Immature natural killer cell (primary cell): ENCODE measurements at regions not wholly inside any gene's neighbourhood (a gene's known extent, or its start where the extent isn't known, plus 50 kb on each side); places are given as distances from the start of the nearest gene placed in this dataset.
A peak's percentile ranks its signal among the peaks of the same experiment; 100 is the strongest.

ENCODE experiments used
- DNase-seq, 3 donors: peaks; one replicate each; pipeline ENCODE4 v3.0.0; 2022; ENCODE audit warnings: mixed read lengths in 1 of 3
- H3K27ac Mint-ChIP-seq, 6 donors: one replicate each; pipeline ENCODE4 v1.8.0; 2020; ENCODE audit warnings: mixed read lengths in 6 of 6, mild to moderate bottlenecking in 5 of 6, inconsistent platforms in 4 of 6, moderate library complexity in 3 of 6
- H3K27me3 Mint-ChIP-seq, 3 donors: one replicate each; pipeline ENCODE4 v1.8.0; 2020 to 2021; ENCODE audit warnings: low read depth in 3 of 3, mild to moderate bottlenecking in 3 of 3, mixed read lengths in 3 of 3, moderate library complexity in 3 of 3, inconsistent platforms in 1 of 3
- H3K36me3 Mint-ChIP-seq, 3 donors: one replicate each; pipeline ENCODE4 v1.8.0; 2020; ENCODE audit warnings: mixed read lengths in 3 of 3, inconsistent platforms in 2 of 3, mild to moderate bottlenecking in 2 of 3
- H3K4me1 Mint-ChIP-seq, 2 donors: one replicate each; pipeline ENCODE4 v1.8.0; 2020; ENCODE audit warnings: inconsistent platforms in 2 of 2, mild to moderate bottlenecking in 2 of 2, mixed read lengths in 2 of 2, moderate library complexity in 1 of 2
- H3K4me3 Mint-ChIP-seq, 5 donors: one replicate each; pipeline ENCODE4 v1.8.0; 2020; ENCODE audit warnings: mild to moderate bottlenecking in 5 of 5, mixed read lengths in 5 of 5, inconsistent platforms in 3 of 5, moderate library complexity in 3 of 5
- H3K9me3 Mint-ChIP-seq, 6 donors: one replicate each; pipeline ENCODE4 v1.8.0; 2020; ENCODE audit warnings: mild to moderate bottlenecking in 6 of 6, mixed read lengths in 6 of 6, inconsistent platforms in 4 of 6, moderate library complexity in 3 of 6

DNA sequence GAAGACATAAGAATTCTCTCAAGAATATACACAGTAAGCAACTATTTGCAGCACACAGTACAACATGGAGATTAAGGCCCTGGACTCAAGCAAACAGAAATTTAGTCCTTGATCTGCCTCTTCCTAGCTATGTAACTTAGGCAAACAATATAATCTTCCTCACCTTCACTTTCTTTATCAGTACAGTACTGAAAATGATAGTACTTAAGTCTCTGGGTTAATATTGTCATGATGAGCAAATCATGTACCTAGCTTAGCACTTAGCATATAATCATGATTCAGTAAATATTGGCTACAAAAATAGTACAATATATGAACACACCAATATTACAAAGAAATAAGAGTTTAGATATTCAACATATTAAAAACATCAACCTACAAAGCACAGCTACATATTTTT, 320.5 kb downstream of the HACE1 start:
- Mint-ChIP-seq H3K27ac (no peak overlapping the region), H3K4me1 (no peaks in the 10 kb centered on the region), H3K4me3 (no peak overlapping the region), H3K27me3 (peaks cover 0 to 3% (median 0%) of the 10 kb centered on the region in 3 donors), H3K9me3 (peaks cover 0 to 7% (median under 1%) of the 10 kb centered on the region in 6 donors), H3K36me3 (no peaks in the 10 kb centered on the region)
- no peak for DNase-seq

- Mint-ChIP-seq H3K36me3 (no peaks in the 10 kb centered on the region), H3K9me3 (peaks cover 0 to 7% (median under 1%) of the 10 kb centered on the region in 6 donors), H3K4me3 (no peak overlapping the region), H3K4me1 (no peaks in the 10 kb centered on the region), H3K27me3 (peaks cover 0 to 3% (median 3%) of the 10 kb centered on the region in 3 donors), H3K27ac (no peak overlapping the region)
- no peak for DNase-seq
Measured at GRCh38 chr6:104537872-104538271, 321.8 kb downstream of the HACE1 start.

- no peak for DNase-seq
- Mint-ChIP-seq H3K27ac (no peak overlapping the region), H3K36me3 (no peaks in the 10 kb centered on the region), H3K27me3 (peaks cover 2 to 3% (median 3%) of the 10 kb centered on the region in 3 donors), H3K4me1 (no peaks in the 10 kb centered on the region), H3K4me3 (no peak overlapping the region), H3K9me3 (peaks cover 0 to 4% (median under 1%) of the 10 kb centered on the region in 6 donors)
Measured at GRCh38 chr6:104537180-104537579, 322.5 kb downstream of the HACE1 start.

- Mint-ChIP-seq H3K4me1 (no peaks in the 10 kb centered on the region), H3K36me3 (no peaks in the 10 kb centered on the region), H3K9me3 (no peaks in the 10 kb centered on the region), H3K27ac (no peak overlapping the region), H3K27me3 (peaks cover 2 to 3% (median 3%) of the 10 kb centered on the region in 3 donors), H3K4me3 (no peak overlapping the region)
- no peak for DNase-seq
Measured at GRCh38 chr6:104532462-104532861, 327.3 kb downstream of the HACE1 start.

DNA sequence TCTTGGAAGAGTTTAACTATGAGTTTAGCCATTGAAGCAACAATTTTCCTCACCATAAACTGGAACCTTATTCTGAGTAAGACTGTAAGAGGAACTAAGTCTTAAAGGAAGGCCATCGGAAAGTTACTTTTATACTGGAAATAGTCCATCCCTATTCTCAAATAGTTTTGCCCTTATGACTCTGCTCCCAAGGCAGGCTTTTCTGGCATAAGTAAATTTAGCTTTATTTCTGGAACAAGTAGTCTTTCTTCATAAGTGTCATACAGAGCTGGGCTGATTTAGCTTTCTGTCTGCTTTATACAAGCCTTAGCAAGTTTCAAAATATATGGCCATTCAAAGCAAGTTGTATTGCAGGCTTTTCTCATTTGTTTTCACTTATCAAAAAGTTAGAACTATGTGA, 328.1 kb downstream of the HACE1 start:
- no peaks in the 10 kb centered on the region for H3K4me1 Mint-ChIP-seq
- no peak for DNase-seq
- H3K27me3 Mint-ChIP-seq: peaks cover 3 to 5% (median 3%) of the 10 kb centered on the region in 3 donors

DNA sequence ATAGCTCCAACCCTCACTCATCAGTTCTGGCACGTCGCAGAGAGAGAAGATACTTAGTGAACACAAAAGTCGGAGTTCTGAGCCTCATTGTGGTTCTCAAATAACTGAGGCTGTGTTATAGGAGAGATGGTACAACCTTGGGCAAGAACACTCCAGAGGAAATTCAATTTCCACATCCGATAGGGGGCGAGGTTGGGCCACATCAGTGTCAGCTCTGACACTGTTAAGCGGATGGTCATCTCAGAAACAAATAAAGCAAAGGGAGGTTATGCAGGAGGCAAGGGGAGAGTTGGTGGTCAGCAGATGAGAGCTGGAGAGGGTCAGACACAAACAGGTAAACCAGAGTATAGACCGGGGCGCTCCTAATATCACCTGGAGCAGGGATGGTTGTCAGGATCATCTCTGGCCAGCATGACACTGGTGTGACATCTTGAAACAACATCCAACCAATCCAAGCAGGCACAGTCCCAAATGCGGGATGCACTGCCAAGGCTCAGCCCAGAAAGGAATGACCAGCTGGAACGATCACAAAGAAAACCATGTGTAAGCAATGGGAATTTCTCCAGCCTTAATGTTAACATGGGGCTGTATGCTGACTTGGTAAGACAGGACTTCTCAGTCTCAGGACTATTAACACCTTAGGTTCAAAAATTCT, 331.8 kb downstream of the HACE1 start:
- DNase-seq: no peak
- Mint-ChIP-seq H3K27me3 (peaks cover 0 to 5% (median 0%) of the 10 kb centered on the region in 3 donors), H3K4me3 (no peak overlapping the region), H3K36me3 (no peaks in the 10 kb centered on the region), H3K9me3 (no peaks in the 10 kb centered on the region), H3K27ac (no peak overlapping the region), H3K4me1 (peaks cover 3 to 9% of the 10 kb centered on the region in 2 donors)

More for the DNA sequence above, 328.1 kb downstream of the HACE1 start:
- no peaks in the 10 kb centered on the region for H3K9me3 Mint-ChIP-seq
- H3K27ac Mint-ChIP-seq: no peak overlapping the region
- no peak overlapping the region for H3K4me3 Mint-ChIP-seq
- H3K36me3 Mint-ChIP-seq: no peaks in the 10 kb centered on the region

GRCh38 chr6:104527311-104527710, 332.4 kb downstream of the HACE1 start:
- Mint-ChIP-seq H3K9me3 (no peaks in the 10 kb centered on the region), H3K27ac (no peak overlapping the region), H3K36me3 (no peaks in the 10 kb centered on the region), H3K4me3 (no peak overlapping the region), H3K27me3 (peaks cover 0 to 4% (median 0%) of the 10 kb centered on the region in 3 donors), H3K4me1 (peaks cover 3 to 9% of the 10 kb centered on the region in 2 donors)
- DNase-seq: no peak

- Mint-ChIP-seq H3K27ac (no peak overlapping the region), H3K27me3 (peaks cover 0 to 3% (median 0%) of the 10 kb centered on the region in 3 donors), H3K9me3 (no peaks in the 10 kb centered on the region), H3K36me3 (no peaks in the 10 kb centered on the region), H3K4me1 (peaks cover 3 to 9% of the 10 kb centered on the region in 2 donors), H3K4me3 (no peak overlapping the region)
- DNase-seq: no peak
Measured at GRCh38 chr6:104526376-104526775, 333.3 kb downstream of the HACE1 start.

- no peak overlapping the region for H3K27ac Mint-ChIP-seq
- DNase-seq: peak; percentile 37 to 59 (median 41)
- peak overlapping the region; percentile 57 to 73 (median 64) for H3K4me3 Mint-ChIP-seq
- peaks cover 3 to 9% of the 10 kb centered on the region in 2 donors for H3K4me1 Mint-ChIP-seq
- no peaks in the 10 kb centered on the region for H3K36me3 Mint-ChIP-seq
- H3K27me3 Mint-ChIP-seq: peaks cover 0 to 3% (median 0%) of the 10 kb centered on the region in 3 donors
- H3K9me3 Mint-ChIP-seq: no peaks in the 10 kb centered on the region
Measured at GRCh38 chr6:104525677-104526322, 333.9 kb downstream of the HACE1 start.

- H3K4me3 Mint-ChIP-seq: no peak overlapping the region
- no peak for DNase-seq
- H3K9me3 Mint-ChIP-seq: no peaks in the 10 kb centered on the region
- H3K4me1 Mint-ChIP-seq: peaks cover 3 to 9% of the 10 kb centered on the region in 2 donors
- no peak overlapping the region for H3K27ac Mint-ChIP-seq
- peaks cover 0 to 3% (median 1%) of the 10 kb centered on the region in 3 donors for H3K27me3 Mint-ChIP-seq
- no peaks in the 10 kb centered on the region for H3K36me3 Mint-ChIP-seq
Measured at GRCh38 chr6:104522533-104522932, 337.2 kb downstream of the HACE1 start.

GRCh38 chr6:104521176-104521575, 338.5 kb downstream of the HACE1 start:
- DNase-seq: no peak
- H3K4me1 Mint-ChIP-seq: peaks cover 3 to 9% of the 10 kb centered on the region in 2 donors
- H3K36me3 Mint-ChIP-seq: no peaks in the 10 kb centered on the region
- H3K4me3 Mint-ChIP-seq: no peak overlapping the region
- H3K27me3 Mint-ChIP-seq: peaks cover 0 to 1% (median 0%) of the 10 kb centered on the region in 3 donors
- no peaks in the 10 kb centered on the region for H3K9me3 Mint-ChIP-seq
- H3K27ac Mint-ChIP-seq: no peak overlapping the region

DNA sequence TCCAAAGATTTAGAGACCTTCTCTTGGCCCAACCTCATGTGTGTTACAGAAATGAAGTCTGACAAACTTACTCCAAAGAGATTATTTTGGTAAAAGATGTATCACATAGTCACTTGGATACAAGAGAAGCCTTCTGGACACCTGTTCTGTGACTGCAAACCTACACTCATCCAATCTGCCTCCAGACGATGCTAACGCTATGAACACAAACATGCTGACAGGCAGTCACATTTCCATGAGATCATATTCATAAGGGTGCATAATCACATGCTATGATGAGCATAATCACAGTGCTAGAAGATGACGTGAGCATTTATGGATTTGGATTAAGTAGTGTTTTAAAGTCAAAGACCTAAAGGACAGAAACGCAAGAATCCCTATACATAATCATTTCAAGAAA, 340.2 kb downstream of the HACE1 start:
- H3K27me3 Mint-ChIP-seq: peaks cover 0 to 1% (median 0%) of the 10 kb centered on the region in 3 donors
- DNase-seq: no peak
- no peaks in the 10 kb centered on the region for H3K36me3 Mint-ChIP-seq
- no peaks in the 10 kb centered on the region for H3K9me3 Mint-ChIP-seq
- H3K4me3 Mint-ChIP-seq: no peak overlapping the region
- no peaks in the 10 kb centered on the region for H3K4me1 Mint-ChIP-seq
- H3K27ac Mint-ChIP-seq: no peak overlapping the region

- DNase-seq: no peak
- peaks cover 2 to 12% (median 3%) of the 10 kb centered on the region in 3 donors for H3K27me3 Mint-ChIP-seq
- H3K4me1 Mint-ChIP-seq: no peaks in the 10 kb centered on the region
- H3K36me3 Mint-ChIP-seq: no peaks in the 10 kb centered on the region
- H3K4me3 Mint-ChIP-seq: no peak overlapping the region
- H3K9me3 Mint-ChIP-seq: peaks cover 0 to 6% (median 0%) of the 10 kb centered on the region in 6 donors
- H3K27ac Mint-ChIP-seq: no peak overlapping the region
Measured at GRCh38 chr6:104509355-104509754, 350.4 kb downstream of the HACE1 start.

DNA sequence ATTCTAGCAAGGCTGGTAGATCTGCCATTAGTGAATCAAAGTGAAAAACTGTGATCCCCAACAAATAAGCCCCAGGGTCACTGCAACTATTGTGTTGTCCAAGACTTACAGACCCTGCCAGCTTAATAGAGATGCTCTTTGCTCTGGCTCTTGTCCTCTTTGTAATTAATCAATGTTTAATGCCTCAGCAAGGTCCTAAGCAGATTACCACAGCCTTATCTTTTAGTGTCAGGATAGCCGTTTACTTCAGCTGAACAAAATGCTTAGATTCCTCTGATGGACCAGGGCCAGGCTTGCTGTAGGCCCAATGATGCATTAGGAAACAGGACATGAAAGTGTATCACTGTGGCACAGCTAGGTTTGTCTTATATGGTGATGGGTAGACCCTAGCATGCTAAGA, 353.3 kb downstream of the HACE1 start:
- no peaks in the 10 kb centered on the region for H3K4me1 Mint-ChIP-seq
- peaks cover 1 to 3% (median 2%) of the 10 kb centered on the region in 3 donors for H3K27me3 Mint-ChIP-seq
- H3K9me3 Mint-ChIP-seq: peaks cover 0 to 6% (median 0%) of the 10 kb centered on the region in 6 donors
- no peaks in the 10 kb centered on the region for H3K36me3 Mint-ChIP-seq
- no peak overlapping the region for H3K4me3 Mint-ChIP-seq
- H3K27ac Mint-ChIP-seq: no peak overlapping the region
- no peak for DNase-seq
